GM12874 (cell line): ENCODE measurements at regions not wholly inside any gene's neighbourhood (a gene's known extent, or its start where the extent isn't known, plus 50 kb on each side); places are given as distances from the start of the nearest gene placed in this dataset.

Experiments
- CTCF ChIP-seq: IDR thresholded peaks from 2 replicates; pipeline ENCODE4 v1.5.1; 2011; ENCODE audit warnings: low read depth, mild to moderate bottlenecking, control low read depth, low read length, moderate library complexity; ENCODE audit not compliant: insufficient read depth

GRCh38 chr13:83943530-83944279 is 61.4 kb upstream of the SLITRK1 start:
- TF ChIP-seq CTCF: no peak

DNA sequence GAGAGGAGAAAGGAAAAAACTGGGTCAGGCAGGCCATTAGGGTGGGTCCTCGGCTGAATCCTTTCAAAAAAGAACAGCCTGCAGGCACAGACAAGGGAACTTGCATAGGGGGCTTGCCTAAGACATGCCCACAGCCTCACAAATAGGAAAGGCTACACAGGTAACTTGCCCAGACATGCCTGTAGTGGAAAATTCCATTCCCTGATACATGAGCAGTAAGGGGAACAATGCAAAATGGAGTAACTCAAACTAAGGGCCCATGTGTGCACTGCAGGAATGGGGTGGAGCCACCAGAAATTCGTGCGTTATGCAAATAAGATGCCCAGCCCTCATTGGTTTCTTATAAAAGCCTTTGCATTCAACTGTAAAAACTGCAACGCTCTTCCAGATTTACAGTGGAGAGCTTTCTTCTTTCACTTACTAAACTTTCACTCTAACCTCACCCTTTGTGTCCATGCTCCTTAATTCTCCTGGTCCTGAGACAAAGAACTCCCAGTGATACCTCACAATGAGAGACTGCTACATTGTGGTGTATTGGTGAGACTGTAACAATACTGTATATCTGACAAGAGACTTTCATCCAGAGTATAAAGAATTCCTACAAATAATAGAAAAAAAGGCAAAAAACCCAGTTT is 59.5 kb upstream of the SLITRK1 start:
- no peak for TF ChIP-seq CTCF

- TF ChIP-seq CTCF: no peak
Measured at GRCh38 chr13:83940742-83941141, 58.5 kb upstream of the SLITRK1 start.

- no peak for TF ChIP-seq CTCF
Measured at GRCh38 chr13:83937579-83937978, 55.3 kb upstream of the SLITRK1 start.

- no peak for TF ChIP-seq CTCF
Measured at GRCh38 chr13:83935566-83935965, 53.3 kb upstream of the SLITRK1 start.
